GM18873 (cell line): ENCODE measurements at regions not wholly inside any gene's neighbourhood (a gene's known extent, or its start where the extent isn't known, plus 50 kb on each side); places are given as distances from the start of the nearest gene placed in this dataset.
"Not testable (repeated sequence)": the region's sequence is repeated elsewhere in the genome, so short reads cannot be mapped to it uniquely, and the experiment has no call there.

Experiments used
- ATAC-seq: cut with Tn5 transposase; IDR thresholded peaks from one replicate; pipeline ENCODE4 v1.9.1; 2021; ENCODE audit warnings: mild to moderate bottlenecking, moderate library complexity, moderate number of reproducible peaks; ENCODE audit not compliant: unreplicated experiment, low FRiP score

DNA sequence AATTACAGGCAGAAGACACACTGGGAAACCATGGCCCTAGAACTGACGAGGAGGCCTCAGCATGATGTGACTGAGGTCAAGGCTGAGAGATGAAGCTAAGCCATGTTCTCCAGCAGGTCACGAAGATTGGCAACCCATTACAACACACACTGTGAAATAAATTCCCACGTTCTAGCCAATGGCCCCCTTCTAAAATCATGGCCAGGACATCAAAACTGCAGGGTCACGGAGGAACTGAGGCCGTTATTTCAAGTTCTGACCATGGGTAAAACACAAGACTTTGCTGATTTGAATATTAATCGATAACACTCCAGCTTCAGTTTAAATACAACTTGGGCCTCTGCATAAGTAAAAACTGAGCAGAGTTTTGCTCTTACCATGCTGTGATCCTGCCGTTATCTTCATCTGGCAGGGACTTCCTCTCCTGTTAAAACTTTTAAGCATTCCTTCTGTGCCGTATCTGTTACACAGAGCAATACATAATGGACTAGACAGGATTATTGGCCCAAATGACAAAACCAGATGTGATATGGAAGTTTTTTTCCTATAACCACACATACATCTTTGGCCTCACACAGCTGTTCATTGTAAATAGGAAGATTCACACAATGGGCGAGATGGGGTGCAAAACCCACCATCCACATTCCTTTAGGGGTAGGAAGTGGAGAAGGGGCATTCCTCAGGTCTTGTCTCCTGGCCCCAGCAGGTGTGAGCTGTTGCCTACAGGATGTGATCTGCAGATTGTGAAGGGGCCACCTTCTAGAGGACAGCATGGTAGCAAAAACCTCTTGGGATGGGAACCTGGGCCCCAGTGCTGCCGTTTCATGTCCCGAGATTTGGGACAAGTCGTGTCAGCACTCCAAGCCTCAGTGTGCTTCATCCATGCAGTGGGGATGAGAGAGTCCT lies 207.4 kb downstream of the OPA1 start:
- no peak for ATAC-seq

DNA sequence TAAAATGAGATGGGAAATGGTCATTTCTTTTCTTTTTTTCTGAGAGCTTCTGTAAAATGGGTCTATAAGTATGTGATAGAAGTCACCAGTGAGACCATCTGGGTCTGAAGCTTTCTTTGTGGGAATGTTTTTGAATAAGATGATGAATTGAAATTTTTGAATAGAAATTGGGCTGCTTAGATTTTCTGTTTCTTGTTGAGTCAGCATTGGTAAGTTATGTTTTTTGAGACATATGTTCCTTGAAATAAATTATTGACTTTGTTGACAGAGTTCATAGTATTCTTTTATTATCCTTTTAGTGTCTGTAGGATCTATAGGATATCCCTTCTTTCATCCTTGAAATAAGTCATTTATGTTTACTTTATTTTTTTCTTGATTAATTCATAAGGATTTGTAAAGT lies 208.1 kb downstream of the OPA1 start:
- ATAC-seq = no peak

- no peak for ATAC-seq
These were observed 210.3 kb downstream of the OPA1 start for GRCh38 chr3:193803288-193803687.

DNA sequence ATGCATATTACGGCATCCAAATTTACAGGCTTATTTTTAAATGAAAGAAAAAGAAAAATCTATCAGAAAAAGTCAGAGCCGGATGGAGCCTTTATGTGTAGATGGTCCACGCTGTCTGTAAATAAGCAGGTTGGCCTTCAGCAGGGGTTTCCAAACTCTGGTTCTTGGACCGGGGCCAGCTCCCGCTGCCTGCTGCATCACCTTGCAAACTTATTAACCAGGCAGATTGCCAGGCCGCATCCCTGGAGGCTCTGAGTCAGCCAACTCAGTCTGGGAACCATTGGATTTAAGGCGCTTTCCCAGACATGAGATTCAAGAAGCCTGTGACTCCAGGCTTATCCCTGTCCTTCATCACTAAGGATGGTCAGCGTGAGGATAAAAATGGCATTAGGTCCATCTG lies 212.4 kb downstream of the OPA1 start:
- ATAC-seq = no peak

GRCh38 chr3:193808317-193808716 lies 215.3 kb downstream of the OPA1 start:
- no peak for ATAC-seq

DNA sequence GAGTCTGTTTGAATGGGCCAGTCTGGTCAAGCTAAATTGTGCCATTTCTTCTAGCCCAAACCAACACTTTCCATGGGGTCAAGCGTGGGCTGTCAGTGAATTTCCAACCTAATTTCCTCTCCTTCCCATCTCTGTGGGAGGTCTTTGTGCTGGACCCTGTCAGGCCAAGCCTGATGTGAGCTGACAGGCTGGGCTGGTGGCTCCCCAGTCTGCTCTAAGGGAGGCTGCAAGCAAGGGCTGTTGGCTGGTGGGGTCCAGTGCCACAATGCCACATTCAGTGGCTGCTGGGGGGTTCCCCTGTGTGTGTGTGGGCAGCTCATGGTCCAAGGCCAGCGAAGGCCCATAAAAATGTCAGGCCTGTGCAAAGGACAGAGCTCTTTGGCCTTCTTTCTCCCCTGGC lies 216.1 kb downstream of the OPA1 start:
- ATAC-seq = no peak

DNA sequence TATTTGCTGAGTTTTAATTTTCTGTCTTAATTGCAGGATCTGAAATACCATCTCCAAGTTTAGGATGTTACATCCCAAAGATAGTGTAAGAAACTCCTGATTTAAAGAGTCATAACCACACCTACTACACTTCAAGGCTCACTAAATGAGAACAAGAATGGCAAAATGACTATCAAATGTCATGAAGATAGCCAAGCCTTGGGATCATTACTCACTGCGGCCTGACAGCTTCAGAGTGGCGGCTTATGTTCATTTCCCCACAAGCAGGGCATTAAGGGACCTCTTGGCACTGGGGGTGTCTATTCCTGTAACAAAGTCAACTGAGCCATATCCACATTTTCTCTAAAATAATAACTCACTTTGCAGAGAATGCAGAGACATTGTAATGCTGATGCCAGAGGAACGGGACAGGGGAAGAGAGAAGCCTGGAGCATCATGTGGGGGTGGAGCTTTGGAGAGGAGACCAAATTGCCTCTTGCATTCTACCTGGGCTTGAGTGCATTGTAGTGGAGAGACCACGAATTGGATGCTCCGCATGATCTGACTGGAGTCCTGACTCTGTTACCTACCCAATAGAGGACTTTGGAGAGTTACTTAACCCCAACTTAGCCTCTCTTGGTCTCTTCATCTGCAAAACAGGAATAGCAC lies 219.2 kb downstream of the OPA1 start:
- ATAC-seq = no peak

DNA sequence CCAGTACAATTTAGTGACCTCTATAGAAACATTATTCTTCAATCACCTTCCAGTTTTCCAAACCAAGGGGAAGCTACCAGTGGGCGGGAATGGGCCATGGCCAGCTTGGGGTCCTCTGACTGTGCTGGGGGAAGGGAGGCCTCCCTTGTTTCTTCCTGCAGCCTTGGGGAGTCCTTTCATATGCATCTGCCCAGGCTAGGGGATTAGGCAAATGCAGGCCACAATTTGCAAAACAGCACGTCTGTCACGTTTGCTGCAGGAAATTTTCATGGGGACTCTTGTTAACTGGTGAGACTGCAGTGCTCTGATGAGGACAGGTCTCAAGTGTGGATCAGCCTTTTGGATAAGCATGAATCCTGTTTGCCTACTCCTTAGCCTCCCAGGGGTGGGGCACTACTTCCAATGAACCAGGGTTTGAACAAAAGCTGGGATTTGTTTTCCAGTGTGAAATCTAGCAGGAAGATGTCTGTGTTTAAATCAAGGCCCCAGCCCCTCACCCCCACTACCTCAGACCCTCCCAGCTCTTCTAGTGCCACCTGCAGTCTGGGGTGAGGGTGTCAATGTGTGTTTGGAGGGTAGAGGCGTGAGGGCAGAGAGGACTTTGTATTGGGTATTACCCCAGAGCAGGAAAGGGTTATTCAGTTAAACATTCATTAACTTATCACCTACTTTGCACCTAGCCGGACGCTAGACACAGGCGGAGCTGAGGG lies 219.9 kb downstream of the OPA1 start:
- no peak for ATAC-seq

DNA sequence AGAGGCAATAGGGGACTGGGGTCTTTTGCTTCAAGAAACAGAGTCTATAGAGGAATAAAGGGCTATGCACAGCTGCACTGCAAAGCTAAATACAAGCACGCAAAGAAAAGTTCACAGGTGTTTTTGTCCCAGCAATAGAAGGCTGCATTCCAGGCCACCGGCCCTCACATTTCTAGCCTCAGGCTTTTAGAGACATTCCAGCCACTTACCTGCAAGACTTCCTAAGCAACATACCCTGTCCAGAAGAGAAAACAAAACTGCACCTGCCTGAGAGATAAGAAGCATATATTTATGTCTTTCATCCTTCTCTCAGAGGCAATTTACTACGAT lies 220.5 kb downstream of the OPA1 start:
- no peak for ATAC-seq

DNA sequence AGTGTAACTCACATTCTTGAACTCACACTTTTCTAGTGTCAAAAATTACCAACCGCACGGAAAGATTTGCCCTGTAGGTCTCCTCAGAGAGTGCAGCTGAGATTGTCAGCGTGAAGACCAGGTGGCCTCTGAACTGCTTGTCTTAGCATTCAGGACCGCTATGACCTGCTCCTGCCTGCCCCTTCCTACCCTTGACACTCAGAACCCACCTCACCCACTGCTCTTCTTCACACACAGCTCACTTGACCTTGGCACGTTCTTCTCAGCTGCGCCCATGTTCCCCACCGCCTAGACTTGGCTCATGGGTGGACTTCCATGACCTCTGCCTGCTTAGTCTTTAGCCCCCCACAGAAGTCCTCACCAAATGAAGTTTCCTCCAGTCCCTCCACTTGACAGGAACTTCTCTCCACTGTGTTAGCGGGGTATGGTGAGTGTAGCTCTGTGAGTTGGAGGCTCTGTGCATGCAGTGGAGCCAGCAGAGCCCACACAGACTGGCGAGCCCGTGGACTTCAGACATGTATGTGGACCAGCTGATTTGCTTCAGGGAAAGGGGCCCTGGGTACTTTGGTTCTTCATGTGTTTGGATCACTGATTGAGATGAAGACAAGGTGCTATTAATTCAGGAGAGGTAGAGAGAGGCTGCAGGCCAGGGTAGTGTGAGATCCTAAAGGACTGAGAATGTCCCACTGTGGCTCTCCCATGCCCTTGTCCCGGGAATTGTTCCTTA lies 221.3 kb downstream of the OPA1 start:
- ATAC-seq = no peak

DNA sequence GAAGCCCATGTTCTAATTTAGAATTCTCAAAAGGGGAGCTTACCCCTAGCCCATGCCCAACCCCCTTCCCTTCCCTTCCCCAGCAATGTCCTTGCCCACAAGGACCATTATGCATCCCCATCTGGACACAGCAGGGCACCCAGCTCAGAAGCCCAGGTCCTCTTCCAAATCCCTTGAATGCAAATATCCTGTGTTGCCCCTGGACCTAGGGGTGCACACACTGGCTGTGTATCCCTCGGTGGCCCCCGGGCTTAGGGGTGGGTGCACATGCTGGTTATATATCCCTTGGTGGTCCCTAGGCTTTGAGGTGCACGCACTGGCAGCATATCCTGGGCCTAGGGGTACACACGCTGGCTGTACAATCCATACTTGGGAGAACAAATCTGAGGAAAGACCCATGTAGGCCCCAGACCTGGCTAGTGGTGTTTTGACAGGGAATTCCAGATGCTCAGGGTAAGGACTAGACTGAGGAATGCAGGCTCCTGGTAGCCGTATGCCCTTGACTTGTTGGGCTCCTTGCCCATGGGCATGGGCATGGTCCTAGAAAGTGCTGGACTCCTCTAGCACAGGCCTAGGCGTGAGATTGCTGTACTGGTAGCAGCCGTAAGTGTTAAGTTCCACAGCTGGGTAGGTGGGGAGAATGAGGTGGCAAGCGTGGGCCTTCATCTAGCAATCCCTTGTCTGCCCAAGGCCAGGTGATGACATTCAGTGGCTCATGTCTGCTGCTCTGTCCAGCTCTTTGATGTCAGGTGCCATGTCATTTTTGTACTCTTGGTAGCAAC lies 222.4 kb downstream of the OPA1 start:
- ATAC-seq = no peak

- no peak for ATAC-seq
These were observed 223.0 kb downstream of the OPA1 start for GRCh38 chr3:193816028-193816395.

DNA sequence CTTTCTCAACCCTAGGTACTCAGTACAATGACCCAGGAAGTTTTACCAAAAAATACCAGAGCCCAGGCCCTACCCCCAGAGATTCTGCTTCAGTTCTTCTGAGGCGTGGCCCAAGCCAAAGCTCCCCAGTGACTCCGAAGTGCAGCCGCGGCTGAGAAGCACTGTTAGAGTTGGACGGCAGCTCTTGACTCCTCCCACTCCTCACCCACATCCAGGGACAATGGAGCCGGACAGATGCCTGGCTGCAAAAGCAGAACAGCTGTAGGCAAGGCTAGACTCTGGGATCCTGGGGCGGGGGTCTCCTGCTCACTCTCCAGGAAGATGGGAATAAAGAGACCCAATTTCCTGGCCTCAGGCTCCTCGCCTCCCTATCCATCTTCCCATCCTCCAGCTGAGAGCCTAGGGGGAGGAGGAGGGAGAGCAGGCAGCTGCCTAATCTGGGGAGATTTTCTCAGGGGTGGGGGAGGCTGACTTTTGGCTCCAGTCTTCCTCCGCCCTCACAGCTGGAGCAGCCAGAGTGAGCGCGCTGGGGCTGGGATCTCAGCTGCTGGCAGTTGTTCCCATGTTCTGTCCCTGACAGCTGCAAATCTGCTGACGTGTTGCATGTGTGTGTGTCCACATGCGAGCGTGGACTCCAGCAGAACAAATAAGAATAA lies 223.8 kb downstream of the OPA1 start:
- no peak for ATAC-seq

DNA sequence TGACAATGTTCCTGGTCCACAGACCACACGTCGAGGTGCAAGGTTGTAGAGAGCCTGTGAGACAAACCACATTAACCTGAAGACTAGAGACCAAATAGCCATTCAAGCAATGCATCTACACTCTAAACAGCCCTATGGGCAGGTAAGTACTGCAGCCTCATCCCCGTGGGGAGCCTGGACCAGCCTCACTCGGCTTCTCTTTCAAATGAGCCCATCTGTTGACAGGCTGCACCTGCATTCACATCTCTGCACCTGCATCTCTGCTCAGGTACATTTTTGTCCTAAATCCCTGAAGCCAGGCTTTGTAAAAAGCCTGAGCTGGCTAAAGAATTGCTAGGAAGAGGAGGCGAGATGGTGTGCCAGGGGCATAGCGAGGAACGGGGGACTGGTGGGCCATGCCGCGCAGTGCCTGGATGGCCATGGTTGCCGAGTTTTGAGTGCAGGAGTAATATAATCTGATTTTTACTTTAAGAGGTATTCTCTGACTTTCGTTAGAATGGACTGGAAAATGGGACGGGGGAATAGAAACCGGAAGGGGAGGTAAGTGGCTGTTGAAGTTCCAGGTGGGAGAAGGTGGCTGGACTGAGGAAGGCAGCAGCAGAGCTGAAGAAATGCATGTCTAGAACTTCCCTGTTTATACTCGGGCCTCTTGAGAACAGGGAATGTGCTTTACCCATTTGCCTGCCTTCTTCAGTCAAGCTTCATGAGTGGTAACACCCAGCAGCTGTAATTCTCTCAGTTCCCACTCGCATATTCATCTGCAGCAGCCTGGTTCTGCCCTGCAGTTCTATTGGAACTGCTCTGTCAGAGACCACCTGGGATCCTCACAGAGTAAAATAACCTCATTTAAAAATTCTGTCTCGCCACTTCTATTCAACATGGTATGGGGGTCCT lies 226.4 kb downstream of the OPA1 start:
- no peak for ATAC-seq

- no peak for ATAC-seq
These were observed 228.2 kb downstream of the OPA1 start for GRCh38 chr3:193821151-193821668.

- ATAC-seq = no peak
These were observed 229.6 kb downstream of the OPA1 start for GRCh38 chr3:193822492-193823212.

DNA sequence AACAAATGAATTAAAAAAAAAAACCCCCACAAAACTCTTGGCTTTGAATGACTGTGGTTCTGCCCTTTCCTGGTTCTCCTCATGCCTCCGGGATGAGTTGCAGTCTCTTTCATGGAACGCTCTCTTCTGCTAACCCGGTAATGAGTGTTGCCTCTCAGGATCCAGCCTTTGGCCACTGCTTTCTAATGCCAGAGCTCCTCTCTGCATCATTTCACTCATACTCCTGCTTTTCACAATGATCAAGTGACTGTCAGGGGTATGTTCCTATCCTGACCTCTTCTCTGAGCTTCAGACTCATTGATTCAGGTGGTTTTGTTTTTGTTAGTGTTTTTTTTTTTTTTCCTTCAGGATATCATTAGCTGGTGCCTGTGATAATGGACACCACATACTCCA lies 230.2 kb downstream of the OPA1 start:
- not testable (repeated sequence) for ATAC-seq

DNA sequence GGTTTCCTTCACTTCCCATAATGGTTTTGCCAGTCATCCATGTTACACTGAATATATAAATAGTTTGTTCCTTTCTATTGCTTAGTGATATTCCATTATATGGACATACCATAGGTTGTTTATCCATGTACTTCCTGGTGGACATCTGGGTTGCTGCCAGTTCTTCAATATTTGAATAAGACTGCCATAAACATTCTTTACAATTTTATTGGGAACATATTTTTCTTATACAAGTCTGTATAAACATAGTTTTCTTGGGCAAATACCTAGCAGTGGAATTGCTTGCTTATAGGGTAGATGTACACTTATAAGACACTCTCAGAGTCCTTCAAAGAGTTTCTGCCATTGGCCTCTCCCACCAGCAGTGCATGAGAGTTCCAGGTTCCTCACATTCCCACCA lies 231.4 kb downstream of the OPA1 start:
- no peak for ATAC-seq
